ENCODE measurements at regions not wholly inside any gene's neighbourhood (a gene's known extent, or its start where the extent isn't known, plus 50 kb on each side); places are given as distances from the start of the nearest gene placed in this dataset.
"Not testable (repeated sequence)": the region's sequence is repeated elsewhere in the genome, so short reads cannot be mapped to it uniquely, and the experiment has no call there.

GRCh38 chr1:206391903-206392302 is 78.4 kb upstream of the IKBKE start:
- not testable (repeated sequence) for ATAC-seq (ENCODE audit: low read depth); H3K36me3 Mint-ChIP-seq; DNase-seq (ENCODE audit: low spot score in 2 of 2); H3K4me1 Mint-ChIP-seq; H3K27me3 Mint-ChIP-seq; H3K4me3 Mint-ChIP-seq; H3K9me3 Mint-ChIP-seq; H3K27ac Mint-ChIP-seq

GRCh38 chr1:206397501-206397900 is 72.8 kb upstream of the IKBKE start:
- H3K36me3 Mint-ChIP-seq; H3K27me3 Mint-ChIP-seq; H3K9me3 Mint-ChIP-seq; ATAC-seq (ENCODE audit: low read depth); H3K27ac Mint-ChIP-seq; H3K4me1 Mint-ChIP-seq; H3K4me3 Mint-ChIP-seq; DNase-seq (ENCODE audit: low spot score in 2 of 2): not testable (repeated sequence)

GRCh38 chr1:206398261-206398660 is 72.0 kb upstream of the IKBKE start:
- not testable (repeated sequence) for H3K4me1 Mint-ChIP-seq; H3K27me3 Mint-ChIP-seq; DNase-seq (ENCODE audit: low spot score in 2 of 2); H3K36me3 Mint-ChIP-seq; H3K4me3 Mint-ChIP-seq; ATAC-seq (ENCODE audit: low read depth); H3K9me3 Mint-ChIP-seq; H3K27ac Mint-ChIP-seq

GRCh38 chr1:206403612-206404307 is 66.5 kb upstream of the IKBKE start:
- not testable (repeated sequence) for H3K9me3 Mint-ChIP-seq; H3K27me3 Mint-ChIP-seq; H3K4me3 Mint-ChIP-seq; H3K36me3 Mint-ChIP-seq; H3K4me1 Mint-ChIP-seq; H3K27ac Mint-ChIP-seq; DNase-seq (ENCODE audit: low spot score in 2 of 2); ATAC-seq (ENCODE audit: low read depth)

GRCh38 chr1:206404309-206405027 is 65.8 kb upstream of the IKBKE start:
- not testable (repeated sequence) for H3K27me3 Mint-ChIP-seq; DNase-seq (ENCODE audit: low spot score in 2 of 2); H3K4me1 Mint-ChIP-seq; ATAC-seq (ENCODE audit: low read depth); H3K27ac Mint-ChIP-seq; H3K36me3 Mint-ChIP-seq; H3K9me3 Mint-ChIP-seq; H3K4me3 Mint-ChIP-seq

GRCh38 chr1:206405282-206405681 is 65.0 kb upstream of the IKBKE start:
- not testable (repeated sequence) for H3K4me1 Mint-ChIP-seq; H3K4me3 Mint-ChIP-seq; H3K36me3 Mint-ChIP-seq; DNase-seq (ENCODE audit: low spot score in 2 of 2); H3K27me3 Mint-ChIP-seq; H3K9me3 Mint-ChIP-seq; H3K27ac Mint-ChIP-seq; ATAC-seq (ENCODE audit: low read depth)

GRCh38 chr1:206408371-206409288 is 61.6 kb upstream of the IKBKE start:
- not testable (repeated sequence) for H3K27me3 Mint-ChIP-seq; H3K4me1 Mint-ChIP-seq; H3K36me3 Mint-ChIP-seq; ATAC-seq (ENCODE audit: low read depth); H3K9me3 Mint-ChIP-seq; DNase-seq (ENCODE audit: low spot score in 2 of 2); H3K27ac Mint-ChIP-seq; H3K4me3 Mint-ChIP-seq

GRCh38 chr1:206411321-206411720 is 59.0 kb upstream of the IKBKE start:
- Mint-ChIP-seq H3K27ac (peak overlapping the region; percentile 25), H3K4me1 (peaks cover 3% of the 10 kb centered on the region), H3K27me3 (no peaks in the 10 kb centered on the region), H3K36me3 (peaks cover 6% of the 10 kb centered on the region), H3K9me3 (no peaks in the 10 kb centered on the region), H3K4me3 (no peak overlapping the region)
- ATAC-seq (ENCODE audit: low read depth) (no peak), DNase-seq (ENCODE audit: low spot score in 2 of 2) (no peak)

- Mint-ChIP-seq H3K4me1 (peaks cover 3% of the 10 kb centered on the region), H3K9me3 (no peaks in the 10 kb centered on the region), H3K27me3 (no peaks in the 10 kb centered on the region), H3K36me3 (peaks cover 15% of the 10 kb centered on the region), H3K27ac (no peak overlapping the region), H3K4me3 (no peak overlapping the region)
- DNase-seq (ENCODE audit: low spot score in 2 of 2) = no peak
- ATAC-seq (ENCODE audit: low read depth) = no peak
Measured at GRCh38 chr1:206415942-206416341, 54.3 kb upstream of the IKBKE start.

- peaks cover 19% of the 10 kb centered on the region for H3K36me3 Mint-ChIP-seq
- H3K27ac Mint-ChIP-seq = peak overlapping the region; percentile 73
- peaks cover 3% of the 10 kb centered on the region for H3K4me1 Mint-ChIP-seq
- no peak overlapping the region for H3K4me3 Mint-ChIP-seq
- ATAC-seq (ENCODE audit: low read depth) (no peak), DNase-seq (ENCODE audit: low spot score in 2 of 2) (no peak)
- no peaks in the 10 kb centered on the region for H3K27me3 Mint-ChIP-seq
- no peaks in the 10 kb centered on the region for H3K9me3 Mint-ChIP-seq
Measured at GRCh38 chr1:206417774-206418614, 52.3 kb upstream of the IKBKE start.

- Mint-ChIP-seq H3K4me1 (peaks cover 3% of the 10 kb centered on the region), H3K27ac (peak overlapping the region; percentile 23), H3K4me3 (no peak overlapping the region), H3K27me3 (no peaks in the 10 kb centered on the region), H3K36me3 (peaks cover 28% of the 10 kb centered on the region), H3K9me3 (no peaks in the 10 kb centered on the region)
- ATAC-seq (ENCODE audit: low read depth) = no peak
- DNase-seq (ENCODE audit: low spot score in 2 of 2) = no peak
Measured at GRCh38 chr1:206419250-206419649, 51.0 kb upstream of the IKBKE start.

GRCh38 chr1:206419783-206420182 is 50.5 kb upstream of the IKBKE start:
- Mint-ChIP-seq H3K27ac (no peak overlapping the region), H3K27me3 (no peaks in the 10 kb centered on the region), H3K9me3 (no peaks in the 10 kb centered on the region), H3K36me3 (peaks cover 27% of the 10 kb centered on the region), H3K4me1 (peaks cover 1% of the 10 kb centered on the region), H3K4me3 (no peak overlapping the region)
- DNase-seq (ENCODE audit: low spot score in 2 of 2) (no peak), ATAC-seq (ENCODE audit: low read depth) (no peak)

GRCh38 chr1:206420471-206420870 is 49.8 kb upstream of the IKBKE start:
- H3K4me1 Mint-ChIP-seq = no peaks in the 10 kb centered on the region
- ATAC-seq (ENCODE audit: low read depth) (no peak), DNase-seq (ENCODE audit: low spot score in 2 of 2) (no peak)
- no peak overlapping the region for H3K4me3 Mint-ChIP-seq
- H3K27ac Mint-ChIP-seq = no peak overlapping the region
- H3K27me3 Mint-ChIP-seq = no peaks in the 10 kb centered on the region
- no peaks in the 10 kb centered on the region for H3K9me3 Mint-ChIP-seq
- H3K36me3 Mint-ChIP-seq = peaks cover 28% of the 10 kb centered on the region
